ENCODE measurements at regions not wholly inside any gene's neighbourhood (a gene's known extent, or its start where the extent isn't known, plus 50 kb on each side); places are given as distances from the start of the nearest gene placed in this dataset.

DNA sequence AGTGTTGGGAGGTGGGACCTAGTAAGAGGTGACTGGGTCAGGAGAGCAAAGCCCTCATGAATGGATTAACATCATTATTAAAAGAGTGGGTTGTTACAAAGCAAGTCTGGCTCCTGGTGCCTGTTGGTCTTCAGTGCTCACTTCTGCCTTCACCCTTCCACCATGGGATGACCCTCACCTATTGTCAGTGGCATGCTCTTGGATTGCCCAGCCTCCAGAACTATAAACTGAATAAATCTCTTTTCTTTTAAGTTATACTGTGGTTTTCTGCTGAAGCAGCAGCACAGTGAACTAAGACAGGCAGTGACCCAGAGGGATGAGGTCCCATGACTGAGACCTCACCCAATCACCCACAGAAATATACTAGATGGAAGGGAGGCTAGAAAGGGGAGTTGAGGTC, 57.5 kb upstream of the ATL2 start:
- Histone ChIP-seq H3K27me3 (no peaks in the 10 kb centered on the region), H3K36me3 (no peaks in the 10 kb centered on the region), H3K27ac (no peak overlapping the region), H3K9me3 (no peaks in the 10 kb centered on the region), H3K4me3 (no peak overlapping the region), H3K4me1 (peaks cover 0 to 49% (median 0%) of the 10 kb centered on the region in 3 donors)
- TF ChIP-seq, protein P1, sequence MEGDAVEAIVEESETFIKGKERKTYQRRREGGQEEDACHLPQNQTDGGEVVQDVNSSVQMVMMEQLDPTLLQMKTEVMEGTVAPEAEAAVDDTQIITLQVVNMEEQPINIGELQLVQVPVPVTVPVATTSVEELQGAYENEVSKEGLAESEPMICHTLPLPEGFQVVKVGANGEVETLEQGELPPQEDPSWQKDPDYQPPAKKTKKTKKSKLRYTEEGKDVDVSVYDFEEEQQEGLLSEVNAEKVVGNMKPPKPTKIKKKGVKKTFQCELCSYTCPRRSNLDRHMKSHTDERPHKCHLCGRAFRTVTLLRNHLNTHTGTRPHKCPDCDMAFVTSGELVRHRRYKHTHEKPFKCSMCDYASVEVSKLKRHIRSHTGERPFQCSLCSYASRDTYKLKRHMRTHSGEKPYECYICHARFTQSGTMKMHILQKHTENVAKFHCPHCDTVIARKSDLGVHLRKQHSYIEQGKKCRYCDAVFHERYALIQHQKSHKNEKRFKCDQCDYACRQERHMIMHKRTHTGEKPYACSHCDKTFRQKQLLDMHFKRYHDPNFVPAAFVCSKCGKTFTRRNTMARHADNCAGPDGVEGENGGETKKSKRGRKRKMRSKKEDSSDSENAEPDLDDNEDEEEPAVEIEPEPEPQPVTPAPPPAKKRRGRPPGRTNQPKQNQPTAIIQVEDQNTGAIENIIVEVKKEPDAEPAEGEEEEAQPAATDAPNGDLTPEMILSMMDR (IDR thresholded peaks at IDR 0.05), result no peak
- TF ChIP-seq EP300 (IDR thresholded peaks at IDR 0.05) (no peak), POLR2AphosphoS5 (IDR thresholded peaks at IDR 0.05) (no peak), POLR2A (IDR thresholded peaks at IDR 0.05) (no peak)
- no peak for ATAC-seq

GRCh38 chr2:38433607-38433975, 56.5 kb upstream of the ATL2 start:
- no peak for ATAC-seq
- TF ChIP-seq POLR2A (IDR thresholded peaks at IDR 0.05) (no peak), EP300 (IDR thresholded peaks at IDR 0.05) (no peak), POLR2AphosphoS5 (IDR thresholded peaks at IDR 0.05) (no peak)
- TF ChIP-seq, protein P1 (IDR thresholded peaks at IDR 0.05), result no peak
- no peaks in the 10 kb centered on the region for H3K27me3 ChIP-seq
- whole genome bisulfite sequencing, 2 donors (ENCODE audit: low coverage in 1 of 2), result 71 to 80% methylated on average over 1 of the region's 1 CpG
- H3K4me3 ChIP-seq, result no peak overlapping the region
- peaks cover 0 to 51% (median 0%) of the 10 kb centered on the region in 3 donors for H3K4me1 ChIP-seq
- peak overlapping the region in 1 of 4 donors; percentile 37 for H3K27ac ChIP-seq
- H3K9me3 ChIP-seq, result no peaks in the 10 kb centered on the region
- H3K36me3 ChIP-seq, result no peaks in the 10 kb centered on the region

GRCh38 chr2:38432820-38433606, 55.9 kb upstream of the ATL2 start:
- Histone ChIP-seq H3K4me1 (peaks cover 0 to 53% (median 0%) of the 10 kb centered on the region in 3 donors), H3K9me3 (no peaks in the 10 kb centered on the region), H3K27me3 (no peaks in the 10 kb centered on the region), H3K36me3 (no peaks in the 10 kb centered on the region), H3K4me3 (no peak overlapping the region), H3K27ac (peak overlapping the region in 1 of 4 donors; percentile 37)
- no peak for TF ChIP-seq POLR2AphosphoS5 (IDR thresholded peaks at IDR 0.05)
- TF ChIP-seq EP300 (IDR thresholded peaks at IDR 0.05), result no peak
- TF ChIP-seq POLR2A (IDR thresholded peaks at IDR 0.05), result no peak
- TF ChIP-seq, protein P1 (IDR thresholded peaks at IDR 0.05), result no peak
- peak; percentile 47 for ATAC-seq
- WGBS, 2 donors (ENCODE audit: low coverage in 1 of 2), result 67% methylated on average over 4 of the region's 8 CpGs; no CpG with 5 or more reads in 1 of the 2 donors

DNA sequence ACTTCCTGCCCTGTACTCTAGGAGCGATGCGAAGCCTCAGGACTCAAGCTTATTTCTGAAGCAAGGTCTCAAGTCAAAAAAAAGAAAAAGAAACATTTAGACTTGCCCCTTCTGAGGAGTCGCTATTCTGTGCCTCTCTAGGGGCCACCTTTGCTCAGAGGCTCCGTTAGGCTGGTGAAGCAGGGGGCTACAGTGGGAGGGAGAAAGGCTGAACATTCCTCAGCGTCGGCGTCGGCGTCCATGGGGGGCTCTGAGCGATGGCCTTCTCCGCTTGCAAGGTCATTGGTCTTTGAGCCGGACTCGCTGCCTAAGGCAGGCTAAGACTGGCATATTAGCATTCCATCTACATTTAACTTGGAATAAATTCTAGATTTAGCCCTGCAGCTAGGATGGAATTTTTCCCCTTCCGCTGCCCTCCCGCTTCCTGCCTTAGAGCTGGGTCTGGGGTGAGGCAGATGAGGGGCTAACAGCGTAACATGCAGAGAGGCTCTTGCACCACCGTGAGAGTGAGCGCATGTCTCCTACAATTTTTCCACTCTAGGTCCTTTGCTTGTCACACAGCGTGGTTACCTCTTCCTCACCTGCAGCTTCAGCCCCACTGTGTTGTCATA, 53.6 kb upstream of the ATL2 start:
- ATAC-seq, result no peak
- peaks cover 0 to 56% (median 0%) of the 10 kb centered on the region in 3 donors for H3K4me1 ChIP-seq
- peak overlapping the region in 1 of 4 donors; percentile 28 for H3K27ac ChIP-seq
- TF ChIP-seq EP300 (IDR thresholded peaks at IDR 0.05) (no peak), POLR2AphosphoS5 (IDR thresholded peaks at IDR 0.05) (no peak), POLR2A (IDR thresholded peaks at IDR 0.05) (no peak)
- TF ChIP-seq, protein P1 (IDR thresholded peaks at IDR 0.05), result no peak
- no peaks in the 10 kb centered on the region for H3K27me3 ChIP-seq
- 83 to 87% methylated on average over 16 to 19 of the region's 19 CpGs for WGBS, 2 donors (ENCODE audit: low coverage in 1 of 2)
- H3K36me3 ChIP-seq, result no peaks in the 10 kb centered on the region
- H3K9me3 ChIP-seq, result no peaks in the 10 kb centered on the region
- H3K4me3 ChIP-seq, result no peak overlapping the region

DNA sequence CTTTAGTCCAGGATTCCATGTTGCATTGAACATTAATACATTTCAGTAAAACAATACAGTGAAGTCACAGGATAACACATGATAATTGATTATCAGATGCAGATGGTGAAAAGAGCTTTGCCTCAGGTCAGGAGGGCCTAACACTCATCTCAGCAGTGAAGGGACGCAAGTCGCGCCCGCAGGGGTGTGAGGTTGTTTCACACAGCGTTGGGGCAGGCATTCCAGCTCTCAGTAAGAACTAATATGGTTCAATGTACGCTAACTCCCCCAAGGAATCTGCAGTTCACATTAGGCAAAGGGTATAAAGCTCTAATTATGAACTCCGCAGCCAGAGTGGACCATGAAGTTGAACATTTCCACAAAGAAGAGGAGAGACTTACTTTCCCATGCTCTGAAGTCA, 53.1 kb upstream of the ATL2 start:
- no peaks in the 10 kb centered on the region for H3K36me3 ChIP-seq
- TF ChIP-seq, protein P1 (IDR thresholded peaks at IDR 0.05), result no peak
- TF ChIP-seq EP300 (IDR thresholded peaks at IDR 0.05), result no peak
- no peak for TF ChIP-seq POLR2A (IDR thresholded peaks at IDR 0.05)
- TF ChIP-seq POLR2AphosphoS5 (IDR thresholded peaks at IDR 0.05), result no peak
- ATAC-seq, result no peak
- no peak overlapping the region for H3K4me3 ChIP-seq
- H3K27me3 ChIP-seq, result no peaks in the 10 kb centered on the region
- H3K4me1 ChIP-seq, result peaks cover 0 to 56% (median 0%) of the 10 kb centered on the region in 3 donors
- 83 to 85% methylated on average over 2 to 7 of the region's 7 CpGs for WGBS, 2 donors (ENCODE audit: low coverage in 1 of 2)
- H3K9me3 ChIP-seq, result no peaks in the 10 kb centered on the region
- peak overlapping the region in 1 of 4 donors; percentile 28 for H3K27ac ChIP-seq

All from gastroesophageal sphincter (tissue), 4 donors.